Suppressor macrophage treated with lipopolysaccharide for 1 hour (primary cell): ENCODE measurements at regions not wholly inside any gene's neighbourhood (a gene's known extent, or its start where the extent isn't known, plus 50 kb on each side); places are given as distances from the start of the nearest gene placed in this dataset.

Experiments used
- DNase-seq, 3 donors: peaks; one replicate each; pipeline ENCODE4 v3.0.0-alpha.2; 2020 to 2022

- DNase-seq, result no peak
Measured at GRCh38 chr3:181660337-181660736, 51.4 kb upstream of the SOX2 start.

- no peak for DNase-seq
Measured at GRCh38 chr3:181637456-181637855, 74.3 kb upstream of the SOX2 start.

GRCh38 chr3:181637056-181637455 lies 74.7 kb upstream of the SOX2 start:
- no peak for DNase-seq

GRCh38 chr3:181635141-181635540 lies 76.6 kb upstream of the SOX2 start:
- no peak for DNase-seq

DNA sequence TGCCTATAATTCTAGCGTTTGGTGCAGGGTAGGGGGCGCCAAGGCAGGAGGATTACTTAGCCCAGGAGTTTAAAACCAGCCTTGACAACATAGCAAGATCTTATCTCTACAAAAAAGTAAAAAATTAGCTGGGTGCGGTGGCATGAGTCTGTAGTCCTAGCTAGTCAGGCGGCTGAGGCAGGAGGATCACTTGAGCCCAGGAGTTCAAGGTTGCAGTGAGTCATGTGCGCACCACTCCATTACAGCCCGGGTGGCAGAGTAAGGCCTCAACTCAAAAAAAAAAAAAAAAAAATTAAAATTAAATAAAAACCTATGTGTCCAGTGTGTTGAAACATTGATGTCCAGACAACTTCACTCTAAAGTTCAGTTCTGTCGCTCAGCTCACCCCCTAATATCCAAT lies 78.2 kb upstream of the SOX2 start:
- no peak for DNase-seq

GRCh38 chr3:181631901-181632300 lies 79.8 kb upstream of the SOX2 start:
- no peak for DNase-seq

DNA sequence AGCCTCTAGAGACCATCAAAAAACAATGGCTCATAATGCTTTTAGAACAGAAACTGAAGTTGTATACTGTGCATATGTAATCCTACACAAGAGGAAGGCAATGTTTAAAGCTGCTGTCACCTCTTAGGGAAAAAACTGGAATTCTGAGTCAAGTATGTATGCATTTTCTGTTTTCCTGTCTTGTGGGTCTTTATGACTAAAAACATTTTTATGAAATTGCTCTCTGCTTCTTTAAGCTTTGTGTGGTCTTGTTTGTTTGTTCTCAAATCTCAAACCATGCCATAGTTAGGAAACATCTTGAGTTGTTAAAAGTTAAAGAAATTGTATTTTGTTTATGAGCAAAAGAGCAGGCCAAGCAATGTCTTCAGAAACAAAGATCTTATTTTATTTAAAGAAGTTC lies 80.9 kb upstream of the SOX2 start:
- DNase-seq, result no peak

DNA sequence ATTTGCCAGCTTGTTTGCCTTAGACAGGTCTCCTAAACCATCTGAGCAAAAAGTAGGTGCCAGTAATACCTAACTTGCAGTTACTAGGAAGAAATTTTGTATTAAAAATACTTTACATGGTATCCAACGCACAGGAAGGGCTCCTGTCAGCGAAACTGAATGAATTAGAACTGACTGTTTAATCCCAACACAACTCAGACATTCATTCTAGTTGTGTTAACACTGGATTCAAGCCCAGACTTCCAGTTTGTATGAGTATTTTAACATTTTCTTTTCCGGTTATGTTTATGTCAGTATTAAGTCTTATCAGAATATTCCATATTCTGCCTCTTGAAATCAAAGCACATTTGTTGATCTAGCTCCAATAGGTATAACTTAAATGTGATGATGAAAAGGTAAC lies 82.0 kb upstream of the SOX2 start:
- DNase-seq, result no peak

- DNase-seq, result peak; percentile 37 to 61 (median 60)
Measured at GRCh38 chr3:181629029-181629428, 82.7 kb upstream of the SOX2 start.

DNA sequence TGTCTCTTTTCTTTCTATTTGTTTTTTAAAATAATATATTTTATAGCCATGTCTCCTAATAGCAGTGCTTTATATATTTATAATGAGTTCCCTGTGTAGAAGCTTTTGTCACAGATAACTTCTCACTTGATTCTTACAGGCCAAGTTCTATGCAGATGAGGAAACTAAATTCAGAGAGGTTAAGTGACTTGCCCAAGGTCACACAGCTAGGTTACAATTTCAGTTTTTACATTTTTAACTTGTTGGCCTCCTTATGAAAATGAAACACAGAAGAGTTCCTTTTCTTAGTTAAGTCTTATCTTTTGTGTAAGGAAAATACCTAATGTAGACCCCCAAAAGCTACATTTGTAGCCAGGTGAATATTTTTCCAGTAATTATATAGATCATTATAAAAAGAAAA lies 83.3 kb upstream of the SOX2 start:
- DNase-seq, result no peak

DNA sequence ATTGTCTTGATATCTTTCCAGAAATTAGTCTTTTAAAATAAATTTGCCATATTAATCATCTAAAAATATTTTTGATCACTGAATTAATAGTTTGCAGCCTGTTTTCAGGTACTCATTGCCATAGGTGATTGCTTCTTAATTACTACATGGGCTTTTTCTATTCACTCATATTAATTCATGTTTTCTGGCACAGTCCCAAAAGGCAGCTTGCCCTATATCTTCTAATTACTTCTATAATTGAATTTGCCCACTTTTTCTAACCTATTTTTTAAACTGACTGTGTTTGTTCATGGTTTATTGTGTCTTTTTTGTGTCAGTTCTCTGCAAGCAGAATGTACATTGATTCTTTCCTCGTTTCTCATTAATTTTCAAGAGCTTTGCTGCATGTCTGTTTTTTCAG lies 85.7 kb upstream of the SOX2 start:
- no peak for DNase-seq

DNA sequence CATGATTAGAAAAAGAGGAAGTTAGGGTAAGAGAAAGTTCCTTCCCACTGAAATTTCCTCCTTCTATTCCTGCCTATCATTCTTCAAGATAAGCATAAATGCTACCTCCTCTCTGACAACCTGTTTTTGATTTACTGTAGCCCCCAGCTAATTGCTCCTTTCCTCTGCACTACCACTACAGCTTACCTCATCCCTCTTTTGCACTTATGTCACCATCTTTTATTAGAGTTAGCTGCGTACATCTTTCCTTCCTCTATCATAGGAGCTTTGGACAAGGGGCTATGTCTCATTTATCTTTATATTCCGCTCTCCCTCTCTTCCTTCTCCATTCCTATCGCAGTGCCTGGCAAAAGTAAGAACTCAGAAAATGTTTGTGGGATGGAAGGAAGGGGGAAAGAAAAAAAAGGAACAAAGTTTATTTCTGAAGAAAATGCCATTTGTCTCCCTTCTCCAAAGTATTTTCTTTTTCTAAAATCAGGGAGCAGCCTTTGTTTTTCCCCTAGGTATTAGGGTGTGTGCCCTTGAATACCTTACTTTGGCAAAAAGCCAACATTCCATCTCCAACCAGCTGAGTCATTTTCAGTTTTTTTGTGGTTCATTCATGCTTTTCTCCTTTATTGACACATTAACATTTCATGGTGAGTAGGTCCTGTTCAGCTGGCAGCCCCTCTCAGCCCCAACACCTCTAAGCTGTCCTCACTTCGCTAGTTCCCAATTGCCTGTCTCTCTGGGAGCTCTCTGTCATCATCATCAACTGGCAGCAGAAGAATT lies 87.6 kb upstream of the SOX2 start:
- no peak for DNase-seq

DNA sequence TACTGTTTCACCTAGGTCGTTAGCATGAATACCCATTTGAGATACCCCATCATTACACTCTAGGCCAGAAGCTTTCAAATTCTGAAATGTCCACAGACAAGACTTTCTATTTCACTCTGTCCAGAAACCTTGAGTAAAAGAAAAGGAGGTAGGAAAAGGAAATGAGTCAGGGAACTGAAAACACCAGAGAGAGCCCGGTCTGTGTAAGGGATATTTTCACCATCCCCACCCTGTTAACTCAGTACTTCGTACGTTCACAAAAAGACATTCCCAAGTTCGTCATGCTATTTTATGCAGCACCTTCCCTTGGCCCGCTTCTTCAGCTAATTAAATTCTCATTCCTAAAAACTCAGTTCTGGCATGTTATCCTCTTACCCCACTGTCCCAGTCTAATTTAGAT lies 89.4 kb upstream of the SOX2 start:
- no peak for DNase-seq

GRCh38 chr3:181619897-181620296 lies 91.8 kb upstream of the SOX2 start:
- no peak for DNase-seq

DNA sequence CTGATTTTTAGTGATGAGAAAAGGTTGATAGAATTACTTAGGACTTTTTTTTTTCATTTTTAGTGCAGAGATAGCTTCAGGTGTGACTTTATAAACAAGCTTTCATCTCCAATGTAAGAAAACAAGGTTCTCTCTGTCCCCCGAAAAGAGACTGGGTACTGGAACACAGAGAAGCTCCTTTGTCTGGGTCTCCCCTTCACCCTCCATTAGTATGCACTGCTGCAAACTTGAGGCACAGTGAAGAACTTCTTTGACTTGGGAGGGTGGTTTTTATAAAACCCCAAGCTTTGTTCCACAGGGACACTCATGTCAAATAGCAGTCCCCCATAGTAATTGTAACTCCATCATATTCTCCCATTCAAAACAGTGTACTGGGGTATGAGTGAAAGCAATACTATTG lies 93.5 kb upstream of the SOX2 start:
- no peak for DNase-seq

GRCh38 chr3:181616088-181617070 lies 95.3 kb upstream of the SOX2 start:
- DNase-seq, result no peak

- no peak for DNase-seq
Measured at GRCh38 chr3:181615666-181616065, 96.1 kb upstream of the SOX2 start.

DNA sequence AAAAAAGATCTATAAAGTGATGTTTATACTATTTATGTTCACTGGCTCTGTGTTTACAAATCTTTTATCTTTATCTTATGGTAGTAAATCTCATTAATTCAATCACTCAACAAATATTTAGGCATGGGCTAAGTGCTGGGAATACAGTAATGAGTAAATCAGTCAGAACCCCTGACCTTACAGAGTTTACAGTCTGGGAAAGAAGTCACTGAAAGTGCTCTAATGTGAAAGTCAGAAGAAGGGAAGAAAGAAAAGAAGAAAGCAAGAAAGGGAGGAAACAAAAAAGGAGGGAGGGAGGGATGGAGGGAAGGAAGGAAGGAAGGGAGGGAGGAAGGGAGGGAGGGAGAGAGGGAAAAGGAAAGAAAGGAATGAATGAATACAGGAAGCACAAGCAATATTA lies 96.8 kb upstream of the SOX2 start:
- DNase-seq, result no peak

GRCh38 chr3:181613813-181614212 lies 97.9 kb upstream of the SOX2 start:
- DNase-seq, result no peak

DNA sequence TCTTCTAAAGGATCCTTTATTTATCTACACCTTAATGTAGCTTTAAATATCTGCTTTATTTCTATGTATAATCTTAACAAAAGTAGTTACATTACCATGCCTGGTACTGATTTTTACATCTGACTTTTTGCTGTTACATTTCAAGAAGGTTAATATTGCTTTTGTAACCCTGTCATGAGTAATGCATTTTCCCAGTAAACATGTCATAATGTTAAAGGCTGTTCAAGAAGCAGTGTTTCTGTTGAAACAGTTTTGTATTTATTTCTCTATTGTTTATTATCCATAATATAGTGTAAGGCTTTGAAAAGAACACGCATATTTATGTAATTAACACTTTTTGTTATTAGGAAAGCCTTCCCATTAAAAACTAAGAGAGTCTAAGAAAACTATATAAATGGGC lies 98.5 kb upstream of the SOX2 start:
- DNase-seq, result no peak

DNA sequence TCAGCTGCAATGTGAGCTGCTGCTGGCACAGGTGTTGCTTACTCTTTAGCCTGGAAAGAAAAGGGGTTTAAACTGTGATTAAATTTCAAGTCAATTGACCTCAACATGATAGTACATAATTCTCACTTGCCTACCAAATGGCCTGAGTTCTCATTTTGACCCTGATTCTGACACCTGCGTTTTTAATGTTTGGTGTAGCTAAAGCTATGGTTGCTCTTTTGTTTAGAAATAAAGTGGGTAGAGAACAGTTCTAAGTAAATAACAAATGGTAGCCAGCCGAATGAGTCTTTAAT lies 100.8 kb upstream of the SOX2 start:
- no peak for DNase-seq

DNA sequence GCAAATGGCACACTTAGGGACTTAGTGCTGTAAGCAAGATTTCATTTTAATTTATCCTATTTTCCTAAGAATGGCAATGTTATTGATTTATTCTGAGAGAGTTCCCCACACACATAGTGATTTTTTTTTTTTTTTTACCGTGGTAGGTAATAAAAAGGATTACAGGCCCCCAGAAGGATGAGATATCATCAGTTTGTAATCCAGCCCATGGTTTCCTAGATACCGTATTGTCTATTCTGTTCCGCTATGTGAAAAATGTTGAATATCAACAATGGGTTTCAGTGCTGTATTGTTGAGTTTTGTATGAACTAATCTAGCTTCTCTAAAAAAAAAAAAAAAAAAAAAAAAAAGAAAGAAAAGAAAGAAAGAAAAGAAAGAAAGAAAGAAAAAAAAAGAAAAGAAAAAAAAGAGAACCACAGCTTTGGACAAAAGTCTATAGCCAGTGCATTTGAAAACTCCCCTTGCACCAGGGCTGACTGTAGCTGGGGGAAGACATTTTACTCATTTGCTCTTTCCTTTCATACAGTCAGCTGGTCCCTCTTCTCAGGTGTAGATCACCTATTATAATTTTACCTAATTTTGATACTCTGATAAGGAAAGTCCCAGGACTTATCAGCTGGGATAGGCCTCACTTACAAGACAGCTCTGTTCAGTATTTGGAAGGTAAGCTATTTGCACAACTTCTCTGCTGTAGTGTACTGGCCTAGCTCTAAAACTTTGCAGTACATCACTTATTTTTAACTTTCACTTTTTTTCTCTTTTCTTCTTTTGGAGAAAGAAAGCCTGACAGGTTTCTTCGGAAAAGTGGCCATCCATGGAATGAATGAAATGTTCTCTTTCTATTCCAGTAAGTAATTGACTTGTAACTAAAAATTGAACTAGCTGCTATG lies 101.4 kb upstream of the SOX2 start:
- no peak for DNase-seq

DNA sequence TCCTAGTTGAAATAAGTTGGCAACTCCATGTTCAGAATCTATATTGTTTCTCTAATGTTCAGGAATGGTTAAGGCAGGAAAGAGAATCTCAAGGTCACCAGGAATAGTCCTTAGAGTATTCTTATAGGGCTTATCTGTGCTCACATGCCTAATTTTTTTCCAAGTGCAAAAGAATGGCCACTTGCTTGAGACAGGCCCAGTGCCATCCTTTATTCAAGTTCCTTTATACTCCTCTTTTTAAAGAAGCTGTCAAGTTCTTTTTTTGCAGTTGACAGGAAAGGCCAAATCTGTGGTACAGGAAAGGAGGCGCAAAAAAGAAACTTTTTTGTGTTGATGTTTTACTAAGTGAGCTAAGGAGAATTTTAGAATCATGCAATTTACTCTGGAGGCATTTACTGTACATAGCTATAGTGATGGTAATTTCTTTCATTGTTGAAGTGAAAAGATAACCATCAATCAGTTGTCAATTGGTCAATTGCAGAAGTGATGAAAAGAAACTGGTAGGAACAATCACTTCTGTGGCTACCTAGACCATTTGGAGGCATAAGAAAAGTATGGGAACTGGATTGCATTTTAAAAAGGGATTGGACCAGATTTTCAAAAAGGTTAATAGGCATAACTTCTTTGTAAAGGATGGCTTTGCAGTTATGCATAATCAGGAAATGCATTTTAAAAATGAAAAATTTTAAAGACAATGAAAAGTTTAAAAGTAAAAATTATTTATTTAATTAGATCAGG lies 102.5 kb upstream of the SOX2 start:
- no peak for DNase-seq
